GM19455 (cell line): ENCODE measurements at regions not wholly inside any gene's neighbourhood (a gene's known extent, or its start where the extent isn't known, plus 50 kb on each side); places are given as distances from the start of the nearest gene placed in this dataset.

ENCODE experiments used
- ATAC-seq: cut with Tn5 transposase; IDR thresholded peaks from one replicate; pipeline ENCODE4 v1.9.1; 2021; ENCODE audit not compliant: unreplicated experiment

GRCh38 chr4:83819582-83819981, 283.7 kb downstream of the GPAT3 start:
- no peak for ATAC-seq

- no peak for ATAC-seq
These were observed 274.5 kb downstream of the GPAT3 start for GRCh38 chr4:83810428-83810827.

DNA sequence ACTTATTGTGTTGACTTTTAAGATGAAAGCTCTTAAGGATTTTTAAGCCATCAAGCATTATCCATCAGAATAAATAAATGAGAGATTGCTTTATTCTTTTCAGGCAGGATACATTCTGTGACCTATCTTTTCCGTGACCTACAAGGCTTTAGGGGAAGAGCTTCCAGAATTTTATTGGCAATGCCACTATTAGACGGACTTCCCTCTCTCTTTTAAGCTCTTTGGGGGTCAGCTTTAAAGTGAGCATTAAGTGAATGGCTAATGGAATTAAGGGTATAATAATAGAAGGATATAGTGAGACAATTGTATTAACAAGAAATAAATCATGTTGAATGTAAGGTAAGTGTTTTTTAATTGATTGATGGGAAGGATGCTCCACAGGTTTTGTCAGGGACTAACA, 273.7 kb downstream of the GPAT3 start:
- no peak for ATAC-seq

DNA sequence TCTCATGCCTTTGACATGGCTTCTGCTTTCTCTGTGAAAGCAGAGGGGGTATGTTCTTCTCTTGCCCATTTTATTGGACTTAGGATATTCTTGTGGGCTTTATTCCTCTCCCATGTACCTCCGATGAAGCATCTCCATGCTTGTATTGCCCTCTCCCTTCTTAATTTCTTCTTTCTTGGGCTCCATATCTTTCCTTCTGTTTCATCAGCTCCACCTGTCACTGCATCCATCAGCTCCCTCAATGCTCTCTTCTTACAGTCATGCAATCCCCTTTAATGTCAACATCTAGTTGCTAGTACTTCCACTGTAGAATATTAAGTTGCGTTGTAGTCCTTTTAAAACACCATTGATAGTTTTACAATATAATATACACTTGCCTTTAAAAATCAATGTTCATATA, 257.6 kb downstream of the GPAT3 start:
- no peak for ATAC-seq

DNA sequence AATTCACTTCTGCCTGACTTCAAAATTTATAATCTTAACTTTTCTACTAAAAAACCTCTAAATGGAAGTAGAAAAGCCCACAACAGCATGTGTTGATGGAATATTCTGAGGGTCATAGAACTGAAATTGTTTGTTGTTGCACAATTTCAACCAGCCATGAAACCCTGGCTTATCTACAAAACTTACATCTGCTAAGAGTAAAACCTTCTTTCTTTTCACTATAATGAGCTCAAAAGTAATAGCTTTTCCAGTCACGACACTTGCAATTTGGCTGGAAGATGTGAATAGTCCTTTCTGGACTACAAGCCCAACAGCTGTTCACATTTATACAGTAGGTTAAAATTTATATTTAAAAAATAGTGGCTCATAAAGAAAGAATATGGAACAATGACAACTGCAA, 250.0 kb downstream of the GPAT3 start:
- no peak for ATAC-seq

DNA sequence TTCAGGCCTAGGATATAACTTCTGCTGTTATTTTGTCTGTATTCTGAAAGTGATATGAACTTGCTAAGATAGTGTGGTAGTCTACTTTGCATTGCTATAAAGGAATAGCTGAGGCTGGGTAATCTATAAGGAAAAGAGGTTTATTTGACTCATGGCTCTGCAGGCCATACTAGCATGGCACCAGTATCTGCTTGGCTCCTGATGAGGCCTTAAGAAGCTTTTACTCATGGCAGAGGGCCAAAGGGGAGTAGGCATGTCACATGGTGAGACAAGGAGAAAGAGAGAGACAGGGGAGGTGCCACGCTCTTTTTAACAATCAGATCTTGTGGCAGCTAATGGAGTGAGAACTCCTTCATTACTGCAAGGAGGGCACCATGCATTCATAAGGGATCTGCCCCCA, 247.3 kb downstream of the GPAT3 start:
- ATAC-seq = no peak

GRCh38 chr4:83782591-83782990, 246.7 kb downstream of the GPAT3 start:
- ATAC-seq = no peak

- no peak for ATAC-seq
These were observed 245.5 kb downstream of the GPAT3 start for GRCh38 chr4:83781434-83781833.

- no peak for ATAC-seq
These were observed 244.3 kb downstream of the GPAT3 start for GRCh38 chr4:83780053-83780733.

- ATAC-seq = no peak
These were observed 243.5 kb downstream of the GPAT3 start for GRCh38 chr4:83779103-83780052.

GRCh38 chr4:83772685-83773084, 236.8 kb downstream of the GPAT3 start:
- no peak for ATAC-seq

GRCh38 chr4:83771113-83771705, 235.3 kb downstream of the GPAT3 start:
- ATAC-seq = no peak

DNA sequence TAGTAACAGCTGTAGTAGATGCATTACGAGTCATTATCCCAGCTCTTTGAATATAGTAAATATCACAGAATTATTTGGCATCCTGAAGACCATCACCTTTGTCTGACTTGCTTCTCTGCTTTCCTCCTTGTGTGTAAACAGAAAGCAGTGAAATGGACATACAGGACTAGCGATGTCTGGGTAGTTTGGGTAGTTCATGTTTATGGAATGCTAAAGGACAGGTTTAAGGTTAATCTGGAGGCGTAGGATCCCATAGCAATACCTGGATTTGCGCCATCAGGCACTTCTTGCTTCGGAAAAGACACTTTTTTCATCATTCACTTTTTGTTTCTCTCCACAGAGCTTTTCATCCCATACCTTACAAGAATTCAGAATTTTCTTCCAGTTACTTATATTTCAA, 232.2 kb downstream of the GPAT3 start:
- no peak for ATAC-seq

DNA sequence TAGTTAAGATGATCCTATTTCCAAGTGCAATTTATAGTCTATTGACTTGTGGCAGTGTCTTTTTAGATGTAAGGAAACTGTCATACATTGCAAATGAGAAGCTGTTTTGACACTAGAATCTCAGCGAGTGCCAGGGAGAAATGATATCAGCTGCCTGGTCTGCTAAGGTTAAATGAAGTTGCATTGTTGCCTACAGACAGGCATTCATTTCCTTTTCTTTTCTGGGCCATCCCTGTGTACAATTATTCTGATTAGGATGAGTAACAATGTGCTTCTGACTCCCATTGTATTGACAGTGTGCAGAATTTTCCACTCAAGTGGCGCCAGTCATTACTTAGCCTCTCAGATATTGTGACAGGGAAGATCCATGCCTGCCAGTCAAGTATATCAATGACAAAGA, 231.2 kb downstream of the GPAT3 start:
- no peak for ATAC-seq

DNA sequence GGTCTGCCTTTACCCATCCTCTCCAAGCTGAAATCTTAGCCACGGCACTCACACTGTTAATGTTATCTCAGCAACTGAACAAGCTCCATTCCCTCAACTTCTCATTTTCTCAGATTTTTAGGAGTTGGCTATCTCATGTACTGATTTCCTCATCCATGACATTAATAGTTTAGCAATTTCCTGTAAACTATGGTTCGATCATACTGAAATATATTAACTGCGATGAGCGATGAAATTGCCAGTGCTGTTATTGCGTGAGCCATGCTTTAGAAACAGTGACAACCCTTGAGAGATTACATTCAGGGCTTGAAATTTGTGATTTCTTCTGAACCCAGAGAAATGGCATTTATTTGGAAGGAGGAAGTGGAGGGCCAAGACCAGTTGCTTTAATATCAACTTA, 223.7 kb downstream of the GPAT3 start:
- no peak for ATAC-seq

DNA sequence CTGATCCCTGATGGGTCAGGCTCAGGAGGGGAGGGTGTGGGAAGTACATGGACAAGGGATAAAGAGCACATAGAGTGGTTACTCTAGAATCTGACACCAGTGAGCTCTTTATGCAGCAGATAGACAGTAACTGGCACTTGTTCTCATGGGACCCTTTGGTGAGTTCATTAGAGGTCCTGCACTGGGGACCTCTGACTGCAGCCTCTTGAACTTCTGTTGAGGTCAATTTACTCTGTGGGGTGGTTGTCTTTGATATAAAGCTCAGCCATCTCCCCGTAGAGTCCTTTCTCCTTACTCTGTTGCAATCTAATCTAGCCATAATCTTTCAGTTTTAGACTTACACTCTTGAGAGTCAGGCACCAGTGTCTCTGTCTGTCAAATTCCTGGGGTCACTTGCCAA, 222.4 kb downstream of the GPAT3 start:
- no peak for ATAC-seq

GRCh38 chr4:83757121-83757621, 221.3 kb downstream of the GPAT3 start:
- no peak for ATAC-seq

DNA sequence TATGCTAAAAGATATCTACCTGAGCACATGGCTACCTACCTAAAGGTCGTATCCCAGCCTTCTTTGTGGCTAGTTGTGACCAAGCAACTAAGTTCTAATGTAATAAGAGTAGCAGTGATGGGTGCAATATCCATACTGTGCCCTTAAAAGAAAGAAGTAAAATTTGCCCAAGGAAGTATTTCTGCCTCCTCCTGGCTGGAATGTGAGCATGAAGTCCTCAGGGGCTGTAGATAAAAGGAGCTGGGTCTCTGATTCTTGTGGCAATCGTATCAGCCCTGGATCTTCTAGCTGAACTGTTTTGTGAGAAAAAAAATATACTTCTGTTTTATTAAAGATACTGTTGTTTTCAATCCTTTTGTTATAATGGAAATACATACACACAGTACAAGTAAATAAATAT, 217.4 kb downstream of the GPAT3 start:
- ATAC-seq = no peak

- ATAC-seq = no peak
These were observed 215.5 kb downstream of the GPAT3 start for GRCh38 chr4:83751336-83751949.

- no peak for ATAC-seq
These were observed 212.8 kb downstream of the GPAT3 start for GRCh38 chr4:83748711-83749110.

DNA sequence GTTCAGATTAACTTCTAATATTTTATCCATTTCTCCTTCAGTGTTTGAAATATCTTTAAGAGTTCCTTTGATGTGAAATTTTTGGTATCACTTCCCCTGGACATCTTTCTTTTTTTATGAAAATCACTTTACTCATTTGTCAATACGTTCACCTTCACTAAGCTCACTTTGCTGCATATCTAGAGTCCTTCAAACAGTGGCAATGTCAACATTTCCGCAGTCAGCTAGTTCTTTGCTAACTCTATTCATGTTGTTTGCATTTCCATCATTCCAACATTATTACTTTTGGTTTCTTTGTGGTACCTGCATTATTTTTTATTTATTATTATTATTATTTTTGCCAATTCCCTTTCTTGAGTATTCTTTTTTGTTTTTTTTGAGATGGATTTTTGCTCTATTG, 203.0 kb downstream of the GPAT3 start:
- no peak for ATAC-seq
